ENCODE measurements at regions not wholly inside any gene's neighbourhood (a gene's known extent, or its start where the extent isn't known, plus 50 kb on each side); places are given as distances from the start of the nearest gene placed in this dataset.

DNA sequence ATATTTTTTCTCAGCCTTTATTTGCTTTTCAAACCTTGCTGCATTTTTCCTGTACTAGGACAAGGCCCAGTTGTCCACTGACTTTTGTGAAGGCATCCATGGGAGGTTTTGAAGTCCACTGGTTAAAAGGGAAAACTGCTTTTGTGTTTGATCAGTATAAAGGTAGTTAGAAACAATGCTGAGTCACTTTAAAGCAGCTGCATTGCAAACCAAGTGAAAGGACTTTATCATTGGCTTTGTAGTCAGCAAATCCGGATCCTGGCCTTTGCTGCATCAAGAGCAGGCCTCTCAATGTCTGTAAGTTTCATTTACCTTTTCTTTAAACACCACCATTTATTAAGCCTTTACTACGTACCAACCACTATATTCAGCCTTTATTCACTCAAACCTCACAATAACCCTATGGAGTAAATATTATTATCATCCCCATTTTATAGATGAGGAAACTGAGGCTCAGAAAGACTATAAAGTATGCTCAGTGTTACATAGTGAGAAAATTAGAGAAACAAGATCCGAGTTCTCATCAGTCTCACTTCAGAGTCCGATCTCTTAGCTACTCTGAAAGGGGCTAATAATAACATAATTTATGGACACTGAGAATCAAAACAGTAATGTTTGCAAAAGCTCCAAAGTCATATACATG is 60.6 kb upstream of the HSD17B12 start:
- TF ChIP-seq CTCF (optimal IDR thresholded peaks at IDR 0.05 in 1 of 3, IDR thresholded peaks at IDR 0.05 in 1 of 3, conservative IDR thresholded peaks at IDR 0.05 in 1 of 3; ENCODE audit: extremely low read depth in 1 of 3, insufficient read depth in 2 of 3, low read length in 3 of 3): no peak
- TF ChIP-seq EZH2 (IDR thresholded peaks at IDR 0.05; ENCODE audit: low read length): no peak

Data from keratinocyte (primary cell).